Fibroblast of the aortic adventitia (primary cell): ENCODE measurements at regions not wholly inside any gene's neighbourhood (a gene's known extent, or its start where the extent isn't known, plus 50 kb on each side); places are given as distances from the start of the nearest gene placed in this dataset.

Experiments used
- DNase-seq: peaks from one replicate; pipeline ENCODE4 v3.0.0-alpha.2; 2010; ENCODE audit warnings: low read depth
- H3K4me3 ChIP-seq: 2 replicates; pipeline ENCODE4 v1.5.1; 2011; ENCODE audit warnings: low read depth, mild to moderate bottlenecking, control low read depth, low read length, moderate library complexity
- CTCF ChIP-seq: IDR thresholded peaks from 2 replicates; pipeline ENCODE4 v1.5.1; 2011; ENCODE audit warnings: mild to moderate bottlenecking, low read length, control low read depth, inconsistent platforms; ENCODE audit not compliant: insufficient read depth

GRCh38 chr22:48706934-48707762, 1120.5 kb downstream of the BRD1 start:
- DNase-seq = no peak
- H3K4me3 ChIP-seq = no peak overlapping the region
- TF ChIP-seq CTCF = no peak

- TF ChIP-seq CTCF = no peak
- no peak overlapping the region for H3K4me3 ChIP-seq
- DNase-seq = no peak
Measured at GRCh38 chr22:48705917-48706605, 1121.6 kb downstream of the BRD1 start.

GRCh38 chr22:48705159-48705916, 1122.3 kb downstream of the BRD1 start:
- no peak overlapping the region for H3K4me3 ChIP-seq
- no peak for TF ChIP-seq CTCF
- DNase-seq = no peak

DNA sequence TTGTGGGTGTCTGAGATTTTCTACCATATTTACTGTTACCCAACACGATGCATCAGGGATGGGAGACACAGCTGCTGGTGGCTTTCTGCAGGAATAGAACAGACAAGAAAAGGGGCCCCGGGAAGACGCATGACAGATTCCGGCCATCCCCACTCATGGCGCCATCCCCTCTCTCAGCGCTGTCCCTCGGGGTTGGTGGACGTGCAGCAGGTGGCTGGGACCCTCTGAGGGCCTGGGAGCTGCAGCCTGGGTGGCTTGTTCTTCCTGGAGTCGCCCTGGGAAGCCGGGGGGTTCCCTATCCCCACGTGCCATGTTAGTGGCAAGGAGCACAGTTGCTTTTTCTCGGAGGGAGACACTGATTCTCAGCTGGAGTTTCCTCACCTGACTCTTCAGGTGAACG, 1123.3 kb downstream of the BRD1 start:
- H3K4me3 ChIP-seq = no peak overlapping the region
- no peak for TF ChIP-seq CTCF
- DNase-seq = no peak

- no peak overlapping the region for H3K4me3 ChIP-seq
- no peak for DNase-seq
- TF ChIP-seq CTCF = no peak
Measured at GRCh38 chr22:48703265-48703941, 1124.3 kb downstream of the BRD1 start.

DNA sequence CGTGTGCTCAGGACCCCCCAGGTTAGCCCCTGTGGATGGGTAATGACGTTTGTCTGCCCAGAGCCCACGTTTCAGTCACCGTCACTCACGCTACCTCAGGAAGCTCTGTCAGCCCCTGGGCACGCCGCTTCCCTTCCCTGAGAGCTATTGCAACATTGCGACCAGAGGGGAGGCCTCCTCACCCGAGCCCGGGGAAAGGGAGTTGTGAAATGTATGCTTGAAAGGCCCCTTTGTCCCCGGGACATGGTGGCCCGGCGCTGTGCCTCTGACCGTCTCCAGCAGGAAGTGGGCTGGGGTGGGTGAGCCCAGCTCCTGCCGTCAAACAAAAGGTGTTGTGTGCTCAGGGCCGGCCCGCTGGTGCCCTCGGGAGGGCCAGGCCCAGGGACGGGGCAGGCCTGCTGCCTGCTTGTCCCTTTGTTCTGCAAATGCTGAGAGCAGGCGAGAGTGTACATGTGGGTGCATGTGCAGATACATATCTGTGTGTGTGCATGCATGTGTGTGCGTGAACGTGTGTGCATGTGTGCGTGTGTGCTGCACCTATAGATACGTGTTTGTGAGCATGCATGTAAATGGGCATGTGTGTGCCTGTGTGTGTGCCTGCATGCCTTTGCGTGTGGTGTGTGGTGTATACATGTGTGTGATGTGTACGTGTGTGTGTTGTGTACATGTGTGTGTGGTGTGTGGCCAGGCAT, 1125.0 kb downstream of the BRD1 start:
- no peak overlapping the region for H3K4me3 ChIP-seq
- DNase-seq = no peak
- TF ChIP-seq CTCF = no peak
